Type B pancreatic cell (in vitro differentiated cells): ENCODE measurements at regions not wholly inside any gene's neighbourhood (a gene's known extent, or its start where the extent isn't known, plus 50 kb on each side); places are given as distances from the start of the nearest gene placed in this dataset.
"Not testable (repeated sequence)": the region's sequence is repeated elsewhere in the genome, so short reads cannot be mapped to it uniquely, and the experiment has no call there.

ENCODE experiments used
- DNase-seq: peaks from one replicate; pipeline ENCODE4 v3.0.0; 2021; ENCODE audit warnings: mixed read lengths; ENCODE audit not compliant: unreplicated experiment; ENCODE audit errors: extremely low spot score
- H3K27ac Mint-ChIP-seq: 2 replicates; pipeline ENCODE4 v1.8.0; 2021; ENCODE audit warnings: mild to moderate bottlenecking, mixed read lengths
- H3K27me3 Mint-ChIP-seq: 2 replicates; pipeline ENCODE4 v1.8.0; 2021; ENCODE audit warnings: mixed read lengths
- H3K36me3 Mint-ChIP-seq: 2 replicates; pipeline ENCODE4 v1.8.0; 2021; ENCODE audit warnings: mixed read lengths
- H3K4me1 Mint-ChIP-seq: one replicate; pipeline ENCODE4 v1.8.0; 2021; ENCODE audit warnings: mixed read lengths; ENCODE audit not compliant: unreplicated experiment
- H3K4me3 Mint-ChIP-seq: 2 replicates; pipeline ENCODE4 v1.8.0; 2021; ENCODE audit warnings: mild to moderate bottlenecking, mixed read lengths
- H3K9me3 Mint-ChIP-seq: 2 replicates; pipeline ENCODE4 v1.8.0; 2021; ENCODE audit warnings: mixed read lengths
- TF ChIP-seq, protein P1 (sequence below): fragments of 200-600 bp; sonication (generic); conservative IDR thresholded peaks from 2 replicates; pipeline ENCODE4 v1.5.0; 2021; ENCODE audit warnings: antibody characterized with exemption, mild to moderate bottlenecking

DNA sequence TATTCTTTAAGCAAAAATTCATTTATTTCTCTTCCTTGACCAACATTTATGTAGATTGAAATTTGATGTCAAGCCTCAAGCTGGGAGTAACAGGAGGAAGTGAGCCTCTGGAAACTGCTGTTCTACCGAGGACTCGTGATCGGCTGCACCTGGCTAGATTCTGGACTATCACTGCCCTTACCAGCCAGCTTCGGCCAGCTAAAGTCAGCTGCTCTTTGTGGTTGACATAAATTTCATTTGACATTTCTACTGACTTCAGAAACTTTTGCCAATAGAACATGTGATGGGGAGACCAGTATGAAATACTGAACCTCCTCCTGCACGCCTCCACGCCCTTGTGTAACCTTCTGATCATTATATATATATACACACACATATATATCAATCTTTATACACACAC, 74.2 kb upstream of the RGPD5 start:
- Mint-ChIP-seq H3K27me3 (no peaks in the 10 kb centered on the region), H3K4me3 (no peak overlapping the region), H3K27ac (no peak overlapping the region), H3K9me3 (peaks cover 4% of the 10 kb centered on the region), H3K4me1 (peaks cover 11% of the 10 kb centered on the region), H3K36me3 (no peaks in the 10 kb centered on the region)
- TF ChIP-seq, protein P1, sequence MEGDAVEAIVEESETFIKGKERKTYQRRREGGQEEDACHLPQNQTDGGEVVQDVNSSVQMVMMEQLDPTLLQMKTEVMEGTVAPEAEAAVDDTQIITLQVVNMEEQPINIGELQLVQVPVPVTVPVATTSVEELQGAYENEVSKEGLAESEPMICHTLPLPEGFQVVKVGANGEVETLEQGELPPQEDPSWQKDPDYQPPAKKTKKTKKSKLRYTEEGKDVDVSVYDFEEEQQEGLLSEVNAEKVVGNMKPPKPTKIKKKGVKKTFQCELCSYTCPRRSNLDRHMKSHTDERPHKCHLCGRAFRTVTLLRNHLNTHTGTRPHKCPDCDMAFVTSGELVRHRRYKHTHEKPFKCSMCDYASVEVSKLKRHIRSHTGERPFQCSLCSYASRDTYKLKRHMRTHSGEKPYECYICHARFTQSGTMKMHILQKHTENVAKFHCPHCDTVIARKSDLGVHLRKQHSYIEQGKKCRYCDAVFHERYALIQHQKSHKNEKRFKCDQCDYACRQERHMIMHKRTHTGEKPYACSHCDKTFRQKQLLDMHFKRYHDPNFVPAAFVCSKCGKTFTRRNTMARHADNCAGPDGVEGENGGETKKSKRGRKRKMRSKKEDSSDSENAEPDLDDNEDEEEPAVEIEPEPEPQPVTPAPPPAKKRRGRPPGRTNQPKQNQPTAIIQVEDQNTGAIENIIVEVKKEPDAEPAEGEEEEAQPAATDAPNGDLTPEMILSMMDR, result no peak
- DNase-seq, result peak; percentile 13

DNA sequence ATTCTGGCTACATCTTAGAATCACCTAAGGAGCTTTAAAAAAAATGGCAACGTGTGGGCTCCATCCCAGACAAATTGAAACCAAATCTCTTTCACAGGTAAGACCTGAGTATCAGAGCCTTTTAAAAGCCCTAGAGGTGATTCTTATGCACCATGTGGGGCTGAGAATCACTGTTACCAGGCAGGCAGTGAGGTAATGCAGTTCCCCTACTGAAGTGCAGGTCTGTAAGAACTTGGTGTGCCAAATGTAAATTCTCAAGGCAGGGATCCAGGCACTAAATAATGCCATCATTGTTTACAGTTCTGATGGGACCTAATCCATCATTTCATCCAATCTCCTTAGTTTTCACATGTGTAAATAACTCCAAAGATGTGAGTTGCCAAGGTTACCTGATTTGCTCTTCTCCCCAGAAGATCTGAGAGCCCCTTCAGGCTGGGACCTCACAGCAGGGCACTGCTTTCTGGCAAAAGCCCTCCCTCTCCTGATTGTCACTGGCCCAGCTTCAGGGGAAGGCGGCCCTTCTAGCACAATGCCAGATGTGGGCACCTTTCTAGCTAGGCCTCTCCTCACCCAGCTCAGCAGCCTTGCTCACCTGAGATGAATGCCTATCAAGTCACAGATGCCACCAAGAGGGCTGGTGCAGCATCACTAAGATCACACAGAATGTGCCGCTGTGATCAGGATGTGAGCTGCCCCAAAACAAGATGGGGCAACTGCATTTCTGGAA, 73.6 kb upstream of the RGPD5 start:
- no peaks in the 10 kb centered on the region for H3K36me3 Mint-ChIP-seq
- DNase-seq, result peak; percentile 36
- no peak overlapping the region for H3K4me3 Mint-ChIP-seq
- peak overlapping the region; percentile 75 for H3K27ac Mint-ChIP-seq
- TF ChIP-seq, protein P1, result no peak
- H3K27me3 Mint-ChIP-seq, result no peaks in the 10 kb centered on the region
- H3K9me3 Mint-ChIP-seq, result peaks cover 4% of the 10 kb centered on the region
- H3K4me1 Mint-ChIP-seq, result peaks cover 11% of the 10 kb centered on the region

DNA sequence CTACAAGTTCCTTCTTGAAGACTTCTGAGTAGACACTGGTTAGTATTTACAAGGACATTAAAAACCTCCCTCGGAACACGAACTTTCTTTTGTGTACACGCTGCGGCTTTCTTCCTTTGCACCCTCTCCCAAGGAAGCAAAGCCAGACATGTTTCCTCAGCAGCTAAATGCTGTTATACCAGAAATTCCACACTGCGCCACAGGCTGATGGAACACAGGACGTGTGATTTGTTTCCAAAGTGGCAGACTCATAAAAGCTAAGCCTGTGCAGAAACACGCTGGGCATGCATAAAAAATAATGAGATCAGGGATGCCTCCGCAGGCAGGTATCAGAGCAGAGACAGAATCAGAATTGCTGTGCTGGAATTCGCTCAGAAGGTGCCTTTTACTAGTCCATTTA, 73.0 kb upstream of the RGPD5 start:
- DNase-seq, result peak; percentile 37
- Mint-ChIP-seq H3K9me3 (peaks cover 4% of the 10 kb centered on the region), H3K4me1 (peaks cover 11% of the 10 kb centered on the region), H3K27me3 (no peaks in the 10 kb centered on the region), H3K4me3 (peak overlapping the region; percentile 63), H3K27ac (peak overlapping the region; percentile 75), H3K36me3 (no peaks in the 10 kb centered on the region)
- TF ChIP-seq, protein P1, result no peak

DNA sequence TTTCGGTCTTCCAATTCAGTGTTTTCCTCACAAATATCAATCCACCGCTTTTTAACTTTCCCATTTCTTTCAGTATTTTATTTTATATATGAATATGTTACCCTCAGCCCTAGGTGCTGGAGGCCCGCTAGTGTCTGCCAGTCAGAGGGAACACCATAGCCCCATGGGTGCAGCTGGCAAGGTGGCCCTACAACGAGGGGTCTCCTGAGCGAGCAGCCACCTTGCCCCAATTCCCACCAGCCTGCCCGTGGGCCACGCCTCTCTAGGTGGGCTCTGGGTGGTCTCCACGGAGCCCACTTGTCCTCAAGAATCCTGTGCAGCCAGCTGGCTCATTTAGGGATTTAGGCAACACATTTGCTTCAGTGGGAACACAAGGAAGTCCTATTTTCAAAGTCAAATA, 72.5 kb upstream of the RGPD5 start:
- Mint-ChIP-seq H3K4me3 (no peak overlapping the region), H3K36me3 (no peaks in the 10 kb centered on the region), H3K9me3 (peaks cover 4% of the 10 kb centered on the region), H3K27ac (peak overlapping the region; percentile 75), H3K4me1 (peaks cover 14% of the 10 kb centered on the region), H3K27me3 (no peaks in the 10 kb centered on the region)
- TF ChIP-seq, protein P1, result no peak
- DNase-seq, result peak; percentile 44

DNA sequence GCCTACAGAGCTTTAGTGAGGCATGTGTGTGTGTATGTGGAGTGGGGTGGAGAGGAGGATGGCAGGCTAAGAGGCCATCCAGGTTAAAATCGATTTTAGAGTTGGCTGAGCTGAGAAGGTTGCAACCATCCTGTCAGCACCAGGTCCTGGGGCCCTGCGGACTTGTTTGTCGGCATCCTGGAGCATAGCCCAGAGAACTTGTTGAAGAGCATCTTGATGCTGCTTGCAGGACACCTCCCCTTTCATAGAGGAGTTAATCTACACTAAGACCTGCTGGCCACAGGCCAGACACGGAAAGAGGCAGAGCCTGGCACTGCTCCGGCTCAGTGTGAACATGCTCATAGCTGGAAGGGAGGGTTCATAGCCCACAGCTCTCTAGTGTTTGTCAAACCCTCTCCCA, 72.1 kb upstream of the RGPD5 start:
- DNase-seq, result peak; percentile 18
- Mint-ChIP-seq H3K4me3 (no peak overlapping the region), H3K4me1 (peaks cover 18% of the 10 kb centered on the region), H3K27ac (no peak overlapping the region), H3K27me3 (no peaks in the 10 kb centered on the region), H3K9me3 (peaks cover 4% of the 10 kb centered on the region), H3K36me3 (no peaks in the 10 kb centered on the region)
- TF ChIP-seq, protein P1, result no peak

DNA sequence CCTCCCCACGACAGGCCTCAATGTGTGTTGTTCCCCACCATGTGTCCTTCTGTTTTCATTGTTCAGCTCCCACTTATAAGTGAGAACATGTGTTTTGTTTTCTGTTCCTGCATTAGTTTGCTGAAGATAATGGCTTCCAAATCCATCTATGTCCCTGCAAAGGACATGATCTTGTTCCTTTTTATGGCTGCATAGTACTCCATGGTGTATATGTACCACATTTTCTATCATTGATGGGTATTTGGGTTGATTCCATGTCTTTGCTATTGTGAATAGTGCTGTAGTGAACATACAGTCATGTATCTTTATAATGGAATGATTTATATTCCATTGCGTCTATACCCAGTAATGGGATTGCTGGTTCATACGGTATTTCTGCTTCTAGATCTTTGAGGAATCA, 71.5 kb upstream of the RGPD5 start:
- not testable (repeated sequence) for H3K9me3 Mint-ChIP-seq, H3K36me3 Mint-ChIP-seq, H3K27me3 Mint-ChIP-seq, H3K27ac Mint-ChIP-seq, H3K4me3 Mint-ChIP-seq, DNase-seq
- H3K4me1 Mint-ChIP-seq, result peaks cover 19% of the 10 kb centered on the region

DNA sequence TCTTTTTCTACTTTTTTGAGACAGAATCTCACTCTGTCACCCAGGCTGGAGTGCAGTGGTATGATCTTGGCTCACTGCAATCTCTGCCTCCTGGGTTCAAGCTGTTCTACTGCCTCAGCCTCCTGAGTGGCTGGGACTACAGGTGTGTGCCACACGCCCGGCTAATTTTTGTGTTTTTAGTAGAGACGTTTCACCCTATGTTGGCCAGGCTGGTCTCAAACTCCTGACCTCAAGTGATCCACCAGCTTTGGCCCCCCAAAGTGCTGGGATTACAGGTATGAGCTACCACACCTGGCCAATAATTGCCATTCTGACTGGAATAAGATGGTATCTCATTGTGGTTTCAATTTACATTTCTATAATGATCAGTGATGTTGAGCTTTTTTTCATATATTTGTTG, 71.0 kb upstream of the RGPD5 start:
- not testable (repeated sequence) for H3K4me3 Mint-ChIP-seq, H3K27ac Mint-ChIP-seq, H3K9me3 Mint-ChIP-seq, DNase-seq, H3K36me3 Mint-ChIP-seq, H3K27me3 Mint-ChIP-seq
- peaks cover 19% of the 10 kb centered on the region for H3K4me1 Mint-ChIP-seq
